GM18498 (cell line): ENCODE measurements at regions not wholly inside any gene's neighbourhood (a gene's known extent, or its start where the extent isn't known, plus 50 kb on each side); places are given as distances from the start of the nearest gene placed in this dataset.

Experiments
- ATAC-seq: cut with Tn5 transposase; IDR thresholded peaks from one replicate; pipeline ENCODE4 v1.9.1; 2021; ENCODE audit warnings: mild to moderate bottlenecking, moderate library complexity; ENCODE audit not compliant: unreplicated experiment

DNA sequence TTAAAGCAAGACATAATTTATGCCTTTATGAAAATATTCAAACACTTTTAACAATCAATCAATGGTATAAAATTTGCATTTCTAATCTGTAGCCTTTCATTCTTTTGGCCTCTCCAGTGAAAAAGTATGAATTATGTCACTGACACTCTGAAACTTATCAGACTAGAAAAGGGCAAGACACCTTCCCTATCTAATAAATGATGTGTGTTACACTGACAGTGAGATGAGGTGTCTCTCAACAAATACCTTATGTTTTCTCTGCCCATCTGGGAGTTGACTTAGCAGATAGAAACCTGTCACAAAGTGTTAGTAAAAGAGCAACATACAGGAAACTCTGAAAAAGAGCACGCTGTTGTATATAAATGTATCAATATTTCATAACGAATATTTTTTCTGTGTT is 94.2 kb upstream of the TECRL start:
- no peak for ATAC-seq

DNA sequence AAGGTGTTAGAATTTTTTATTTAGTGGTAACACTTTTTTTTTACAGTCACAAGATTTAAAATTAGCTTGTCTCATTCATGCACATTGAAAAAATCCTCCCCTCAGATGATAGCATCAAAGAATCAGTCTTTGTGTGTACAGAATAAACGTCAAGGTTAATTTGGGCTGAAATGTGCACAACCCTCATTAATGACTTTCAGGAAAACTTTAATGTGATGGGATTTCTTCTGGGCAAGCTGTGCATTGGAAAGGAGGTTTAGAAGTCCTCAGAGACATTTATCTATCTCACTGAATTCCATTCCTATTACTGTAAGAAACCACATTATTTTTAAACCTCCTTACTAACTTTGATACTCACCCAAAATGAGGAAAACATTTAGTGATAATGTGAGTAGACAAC is 88.2 kb upstream of the TECRL start:
- no peak for ATAC-seq

DNA sequence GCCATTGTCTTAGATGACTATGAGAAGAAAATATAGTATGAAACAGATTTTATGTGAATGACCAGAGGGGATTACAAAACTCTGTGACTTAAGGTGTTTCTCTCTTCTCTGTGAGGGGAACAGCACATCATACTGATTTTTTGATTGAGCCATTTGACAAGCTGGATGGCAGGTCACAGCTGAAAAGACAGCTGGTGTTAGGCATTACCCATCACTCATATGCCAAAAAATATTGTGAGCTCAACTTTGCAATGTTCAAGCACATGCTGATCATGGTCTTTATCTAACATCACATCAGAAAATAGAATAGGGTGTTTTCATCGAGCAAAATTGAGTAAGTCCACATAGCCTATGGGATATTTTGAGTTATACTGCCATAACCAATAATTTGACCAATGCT is 86.7 kb upstream of the TECRL start:
- no peak for ATAC-seq

DNA sequence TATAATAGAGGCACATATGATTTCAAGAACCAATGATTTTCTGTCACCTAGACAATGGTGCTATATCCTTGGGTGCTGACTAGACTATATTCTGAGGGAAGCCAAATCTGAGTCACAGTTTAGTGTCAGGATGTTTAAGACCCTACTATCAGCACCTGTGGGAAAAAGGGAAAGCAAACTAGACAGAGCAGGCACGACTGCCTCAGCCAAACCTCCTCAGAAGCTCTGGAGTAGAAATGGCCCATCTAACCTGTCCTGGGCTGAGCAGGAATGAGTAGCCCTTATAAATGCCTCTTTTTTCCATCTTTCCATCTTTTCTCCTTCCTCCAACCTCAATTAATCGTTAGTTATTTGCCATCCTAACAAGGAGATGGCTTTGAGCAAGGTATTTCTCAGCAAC is 80.4 kb upstream of the TECRL start:
- no peak for ATAC-seq

DNA sequence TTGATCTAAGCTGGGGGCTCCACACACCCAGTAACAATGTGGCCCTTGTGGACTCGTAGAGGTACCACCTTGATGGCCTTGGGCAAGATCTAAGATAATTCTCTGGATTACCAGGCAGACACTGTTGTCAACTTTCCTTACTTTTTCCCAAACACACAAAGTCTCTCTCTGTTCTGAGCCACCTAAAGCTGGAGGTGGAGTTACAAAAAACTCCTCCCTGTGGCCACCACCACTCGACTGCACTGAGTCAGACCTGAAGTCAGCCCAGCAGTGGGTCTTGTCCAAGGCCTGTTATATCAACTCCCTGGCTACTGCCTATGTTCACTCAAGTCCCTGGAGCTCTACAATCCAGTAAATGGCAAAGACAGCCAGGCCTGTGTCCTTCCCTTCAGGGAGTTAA is 70.1 kb upstream of the TECRL start:
- no peak for ATAC-seq

DNA sequence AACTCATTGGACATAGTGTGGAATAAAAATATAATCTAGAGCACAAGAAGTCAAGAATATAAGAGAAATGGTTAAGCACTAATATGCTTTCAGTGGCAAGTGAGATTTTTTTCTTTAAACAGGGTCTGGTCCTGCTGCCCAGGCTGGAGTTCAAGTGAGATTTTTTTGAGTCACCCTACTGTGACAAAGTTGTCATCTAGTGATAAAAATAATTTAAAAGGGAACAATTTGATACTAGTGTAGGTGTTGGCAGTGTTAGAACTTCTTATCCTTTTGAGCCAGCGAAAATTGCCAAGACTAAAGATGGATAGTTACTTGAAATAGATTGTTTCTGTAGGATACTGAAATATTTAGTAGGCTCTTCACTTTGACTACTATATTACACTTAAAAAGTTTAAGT is 67.9 kb upstream of the TECRL start:
- no peak for ATAC-seq

DNA sequence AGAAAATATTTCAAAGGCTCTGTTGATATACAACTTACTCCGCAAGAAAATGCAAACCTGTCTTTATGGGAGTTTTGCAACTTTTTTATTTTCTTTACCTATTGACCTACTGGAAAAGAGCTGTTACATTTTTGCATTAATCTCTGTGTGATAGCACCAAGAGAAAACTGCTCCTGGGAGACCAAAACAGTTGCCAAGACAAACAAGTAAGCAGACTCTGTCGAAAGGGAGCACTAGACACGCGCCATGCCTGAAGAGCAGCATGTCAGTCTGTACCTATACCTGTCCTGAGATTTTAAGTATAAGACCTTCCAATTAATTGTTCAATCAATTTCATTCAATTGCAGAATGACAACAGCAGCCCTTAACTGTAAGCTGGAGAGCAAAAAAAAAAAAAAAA is 56.0 kb upstream of the TECRL start:
- no peak for ATAC-seq

DNA sequence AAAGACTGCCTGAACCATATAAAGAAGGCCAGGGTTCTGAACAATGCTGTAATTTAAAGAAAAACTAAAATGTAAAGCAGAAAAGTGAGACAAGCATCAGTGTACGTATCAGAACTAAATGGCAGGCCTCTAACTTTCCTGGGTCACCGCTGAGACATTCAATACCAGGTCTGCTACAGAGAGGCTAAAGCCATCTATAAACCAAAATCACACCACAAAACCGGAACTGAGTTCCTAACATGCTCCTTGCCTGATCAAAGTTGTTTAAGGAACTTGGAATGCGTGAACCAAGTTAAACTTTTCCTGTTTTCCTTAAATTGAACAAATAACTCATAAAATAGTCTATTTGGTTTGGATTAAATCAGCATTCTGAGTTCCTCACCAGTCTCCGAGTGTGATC is 55.3 kb upstream of the TECRL start:
- ATAC-seq = no peak
